AG04449 (cell line): ENCODE measurements at regions not wholly inside any gene's neighbourhood (a gene's known extent, or its start where the extent isn't known, plus 50 kb on each side); places are given as distances from the start of the nearest gene placed in this dataset.
"Not testable (repeated sequence)": the region's sequence is repeated elsewhere in the genome, so short reads cannot be mapped to it uniquely, and the experiment has no call there.

Experiments used
- CTCF ChIA-PET: fragments of 350-600 bp; formaldehyde crosslinking; extraction: SDS; loops from one replicate; lab custom pipeline; 2021; ENCODE audit warnings: antibody characterized with exemption; lab: Yijun Ruan, JAX
- POLR2A ChIA-PET: fragments of 400-600, 350-600 bp; formaldehyde crosslinking; extraction: SDS; loops from one replicate; lab custom pipeline; 2020; ENCODE audit warnings: antibody characterized with exemption, inconsistent platforms; lab: Yijun Ruan, JAX
- DNase-seq: peaks from one replicate; pipeline ENCODE4 v3.0.0-alpha.2; 2010; ENCODE audit warnings: low read depth, low spot score
- H3K4me3 ChIP-seq: 2 replicates; pipeline ENCODE4 v1.5.1; 2011; ENCODE audit warnings: low read depth, mild to moderate bottlenecking, control low read depth, low read length
- CTCF ChIP-seq: IDR thresholded peaks from one replicate; pipeline ENCODE4 v1.5.1; 2011; ENCODE audit warnings: mild to moderate bottlenecking, moderate library complexity, low read length, control low read depth, inconsistent platforms; ENCODE audit not compliant: insufficient read depth; ENCODE audit errors: missing control alignments

GRCh38 chr12:24659016-24659415 lies 289.9 kb downstream of the BCAT1 start:
- no peak for DNase-seq
- no peak overlapping the region for H3K4me3 ChIP-seq
- POLR2A ChIA-PET: no interaction called here
- CTCF ChIA-PET: no interaction called here
- no peak for TF ChIP-seq CTCF

- DNase-seq, POLR2A ChIA-PET, H3K4me3 ChIP-seq, CTCF ChIA-PET: not testable (repeated sequence)
Observed at GRCh38 chr12:24654344-24654743, 294.6 kb downstream of the BCAT1 start.

GRCh38 chr12:24649634-24650033 lies 299.3 kb downstream of the BCAT1 start:
- no peak for DNase-seq
- POLR2A ChIA-PET: no interaction called here
- H3K4me3 ChIP-seq: no peak overlapping the region
- TF ChIP-seq CTCF: no peak
- CTCF ChIA-PET: no interaction called here

GRCh38 chr12:24649209-24649608 lies 299.7 kb downstream of the BCAT1 start:
- ChIA-PET CTCF (no interaction called here), POLR2A (no interaction called here)
- no peak for TF ChIP-seq CTCF
- no peak for DNase-seq
- no peak overlapping the region for H3K4me3 ChIP-seq

- ChIA-PET CTCF (no interaction called here), POLR2A (no interaction called here)
- H3K4me3 ChIP-seq: no peak overlapping the region
- no peak for DNase-seq
- TF ChIP-seq CTCF: no peak
Observed at GRCh38 chr12:24645254-24645653, 303.6 kb downstream of the BCAT1 start.

GRCh38 chr12:24643120-24644119 lies 305.5 kb downstream of the BCAT1 start:
- CTCF ChIA-PET: no interaction called here
- H3K4me3 ChIP-seq: no peak overlapping the region
- DNase-seq: no peak
- POLR2A ChIA-PET: no interaction called here
- no peak for TF ChIP-seq CTCF

- no peak for DNase-seq
- POLR2A ChIA-PET: no interaction called here
- CTCF ChIA-PET: no interaction called here
- H3K4me3 ChIP-seq: no peak overlapping the region
- no peak for TF ChIP-seq CTCF
Observed at GRCh38 chr12:24639641-24640040, 309.3 kb downstream of the BCAT1 start.
